CD4-positive, CD25-positive, alpha-beta regulatory T cell (primary cell): ENCODE measurements at regions not wholly inside any gene's neighbourhood (a gene's known extent, or its start where the extent isn't known, plus 50 kb on each side); places are given as distances from the start of the nearest gene placed in this dataset.
"Not testable (repeated sequence)": the region's sequence is repeated elsewhere in the genome, so short reads cannot be mapped to it uniquely, and the experiment has no call there.

Source experiments
- ATAC-seq, 2 donors: fragments of 150-1000 bp; cut with Tn5 transposase; one replicate each; pipeline ENCODE4 v1.10.0; 2021; ENCODE audit warnings: low read depth in 2 of 2, moderate number of reproducible peaks in 2 of 2, moderate library complexity in 1 of 2
- DNase-seq, 3 donors: peaks; one replicate each; pipeline versions ENCODE4 v3.0.0 to v3.0.0-alpha.2; 2012 to 2022; ENCODE audit warnings: mixed read lengths in 1 of 3
- H3K27ac ChIP-seq: one replicate; pipeline ENCODE4 v1.7.0; 2013; ENCODE audit warnings: mild to moderate bottlenecking, low read length; ENCODE audit not compliant: insufficient read depth, poor library complexity, severe bottlenecking
- H3K27me3 ChIP-seq: one replicate; pipeline ENCODE4 v1.7.0; 2013; ENCODE audit warnings: low read length; ENCODE audit not compliant: control insufficient read depth, insufficient read depth
- H3K36me3 ChIP-seq: one replicate; pipeline ENCODE4 v1.7.0; 2013; ENCODE audit warnings: mild to moderate bottlenecking, low read length, moderate library complexity; ENCODE audit not compliant: control insufficient read depth, insufficient read depth
- H3K4me1 ChIP-seq: 2 replicates; pipeline ENCODE4 v1.7.0; 2013; ENCODE audit warnings: mild to moderate bottlenecking, low read length; ENCODE audit not compliant: insufficient read depth, control insufficient read depth, poor library complexity, severe bottlenecking
- H3K4me3 ChIP-seq: one replicate; pipeline ENCODE4 v1.7.0; 2013; ENCODE audit warnings: low read depth, mild to moderate bottlenecking, low read length, moderate library complexity
- H3K9me3 ChIP-seq, 2 experiments: 1 replicate in 1 of 2; 2 replicates in 1 of 2; pipeline ENCODE4 v1.7.0; 2013; ENCODE audit warnings: low read length in 2 of 2, mild to moderate bottlenecking in 1 of 2, moderate library complexity in 1 of 2; ENCODE audit not compliant: control insufficient read depth in 2 of 2
- H3K27ac Mint-ChIP-seq, 3 donors: one replicate each; pipeline ENCODE4 v1.8.0; 2020 to 2022; ENCODE audit warnings: mild to moderate bottlenecking in 3 of 3, mixed read lengths in 3 of 3, moderate library complexity in 2 of 3
- H3K27me3 Mint-ChIP-seq: one replicate; pipeline ENCODE4 v1.8.0; 2022; ENCODE audit warnings: mild to moderate bottlenecking, mixed read lengths
- H3K36me3 Mint-ChIP-seq: one replicate; pipeline ENCODE4 v1.8.0; 2020; ENCODE audit warnings: mixed read lengths
- H3K4me1 Mint-ChIP-seq, 4 donors: one replicate each; pipeline ENCODE4 v1.8.0; 2020 to 2022; ENCODE audit warnings: mixed read lengths in 4 of 4, mild to moderate bottlenecking in 1 of 4
- H3K4me3 Mint-ChIP-seq, 4 donors: one replicate each; pipeline ENCODE4 v1.8.0; 2020 to 2022; ENCODE audit warnings: mild to moderate bottlenecking in 4 of 4, mixed read lengths in 4 of 4, moderate library complexity in 3 of 4
- H3K9me3 Mint-ChIP-seq, 7 donors: one replicate each; pipeline ENCODE4 v1.8.0; 2020 to 2022; ENCODE audit warnings: mixed read lengths in 7 of 7, mild to moderate bottlenecking in 3 of 7, moderate library complexity in 2 of 7

DNA sequence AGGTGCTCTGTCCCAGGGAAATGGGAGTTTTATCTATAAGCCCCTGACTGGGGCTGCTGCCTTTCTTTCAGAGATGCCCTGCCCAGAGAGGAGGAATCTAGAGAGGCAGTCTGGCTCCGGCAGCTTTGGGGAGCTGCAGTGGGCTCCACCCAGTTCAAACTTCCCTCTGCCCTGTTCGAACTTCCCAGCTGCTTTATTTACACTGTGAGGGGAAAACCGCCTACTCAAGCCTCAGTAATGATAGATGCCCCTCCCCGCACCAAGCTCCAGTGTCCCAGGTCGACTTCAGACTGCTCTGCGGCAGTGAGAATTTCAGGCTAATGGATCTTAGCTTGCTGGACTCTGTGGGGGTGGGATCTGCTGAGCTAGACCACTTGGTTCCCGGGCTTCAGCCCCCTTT is 83.0 kb upstream of the SP4 start:
- ATAC-seq, H3K4me1 ChIP-seq, H3K27ac Mint-ChIP-seq, H3K27me3 Mint-ChIP-seq, H3K9me3 Mint-ChIP-seq, H3K4me3 ChIP-seq, H3K36me3 Mint-ChIP-seq, DNase-seq, H3K27me3 ChIP-seq, H3K9me3 ChIP-seq, H3K27ac ChIP-seq, H3K4me3 Mint-ChIP-seq, H3K36me3 ChIP-seq: not testable (repeated sequence)
- peaks cover 2 to 16% (median 3%) of the 10 kb centered on the region in 4 donors for H3K4me1 Mint-ChIP-seq

DNA sequence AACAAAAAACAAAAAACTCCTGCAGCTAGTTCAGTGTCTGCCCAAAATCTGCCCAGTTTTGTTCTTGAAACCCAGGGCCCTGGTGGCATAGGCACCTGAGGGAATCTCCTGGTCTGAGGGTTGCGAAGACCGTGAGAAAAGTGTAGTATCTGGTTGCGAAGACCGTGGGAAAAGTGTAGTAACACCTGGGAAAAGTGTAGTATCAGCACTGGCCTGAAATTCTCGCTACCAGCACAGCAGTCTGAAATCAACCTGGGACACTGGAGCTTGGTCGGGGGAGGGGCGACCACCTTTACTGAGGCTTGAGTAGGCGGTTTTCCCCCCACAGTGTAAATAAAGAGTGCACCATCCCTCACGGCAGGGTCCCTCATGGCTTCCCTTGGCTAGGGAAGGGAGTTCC is 82.5 kb upstream of the SP4 start:
- H3K4me1 ChIP-seq = no peaks in the 10 kb centered on the region
- no peaks in the 10 kb centered on the region for H3K9me3 ChIP-seq
- no peak overlapping the region for H3K4me3 ChIP-seq
- H3K36me3 ChIP-seq = no peaks in the 10 kb centered on the region
- Mint-ChIP-seq H3K36me3 (no peaks in the 10 kb centered on the region), H3K9me3 (no peaks in the 10 kb centered on the region), H3K27ac (no peak overlapping the region), H3K4me1 (peaks cover 0 to 16% (median 0%) of the 10 kb centered on the region in 4 donors), H3K4me3 (no peak overlapping the region), H3K27me3 (no peaks in the 10 kb centered on the region)
- no peak for ATAC-seq
- H3K27me3 ChIP-seq = no peaks in the 10 kb centered on the region
- H3K27ac ChIP-seq = no peak overlapping the region
- no peak for DNase-seq

DNA sequence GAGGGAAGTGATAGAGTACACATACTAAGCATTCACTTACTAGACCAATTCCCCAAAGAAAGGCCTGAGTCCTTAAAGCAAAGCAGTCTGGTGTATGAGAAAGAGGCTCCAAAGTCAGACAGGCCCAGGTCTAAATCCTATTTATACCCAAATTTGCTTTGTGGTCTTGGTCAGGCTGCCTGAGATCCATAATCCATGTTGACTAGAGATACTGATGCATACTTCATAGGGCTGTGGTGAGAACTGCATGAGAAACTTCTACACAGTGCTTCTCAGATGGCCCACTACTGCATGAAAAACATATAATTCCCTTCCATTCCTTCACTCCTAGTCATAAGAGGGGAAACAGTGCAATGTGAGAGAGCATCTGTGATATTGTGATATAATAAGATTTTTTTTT is 81.6 kb upstream of the SP4 start:
- no peak overlapping the region for H3K4me3 ChIP-seq
- H3K27me3 Mint-ChIP-seq = no peaks in the 10 kb centered on the region
- no peak for ATAC-seq
- no peak overlapping the region for H3K27ac ChIP-seq
- H3K27ac Mint-ChIP-seq = no peak overlapping the region
- DNase-seq = no peak
- no peak overlapping the region for H3K4me3 Mint-ChIP-seq
- no peaks in the 10 kb centered on the region for H3K9me3 ChIP-seq
- peaks cover 0 to 14% (median 0%) of the 10 kb centered on the region in 4 donors for H3K4me1 Mint-ChIP-seq
- H3K9me3 Mint-ChIP-seq = no peaks in the 10 kb centered on the region
- no peaks in the 10 kb centered on the region for H3K36me3 ChIP-seq
- H3K36me3 Mint-ChIP-seq = no peaks in the 10 kb centered on the region
- H3K4me1 ChIP-seq = no peaks in the 10 kb centered on the region
- H3K27me3 ChIP-seq = no peaks in the 10 kb centered on the region

DNA sequence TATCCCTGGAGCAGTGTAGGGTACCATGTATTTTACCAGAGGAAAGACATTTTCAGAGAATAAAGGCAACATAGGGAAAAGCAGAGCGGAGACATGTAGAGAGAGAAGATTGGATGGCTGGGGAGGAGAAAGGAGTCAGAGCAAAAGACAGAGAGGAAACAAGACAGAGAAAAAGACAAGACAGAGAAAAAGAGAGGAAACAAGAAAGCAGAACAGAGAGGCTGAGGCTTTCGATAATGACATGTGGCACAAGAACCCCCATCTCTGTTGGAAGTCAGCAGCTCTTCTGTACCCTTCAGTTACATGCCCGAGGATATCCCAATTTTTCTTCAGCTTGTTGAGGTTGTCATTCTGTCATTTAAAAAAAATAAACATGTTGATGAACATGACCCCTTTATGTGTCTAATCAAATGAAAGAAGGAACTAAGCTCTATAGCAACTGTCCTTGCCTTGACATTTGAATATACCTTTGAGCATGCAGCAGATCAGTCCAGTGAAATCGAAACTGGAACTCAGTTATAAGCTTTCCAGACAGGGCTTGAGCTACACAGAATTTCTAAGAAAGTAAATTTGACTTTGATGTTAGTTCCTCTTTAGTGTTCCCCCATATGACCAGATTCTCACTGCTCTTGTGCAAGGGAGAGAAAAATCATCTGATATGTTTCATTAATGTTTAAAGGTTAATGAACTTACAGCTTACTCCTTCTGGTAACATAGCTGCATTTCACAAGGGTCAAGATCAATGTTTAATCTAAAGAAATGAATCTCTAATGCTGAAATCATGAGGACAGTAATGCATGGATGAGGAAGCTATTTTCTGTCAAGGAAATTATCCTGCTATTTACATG is 75.1 kb upstream of the SP4 start:
- no peaks in the 10 kb centered on the region for H3K36me3 ChIP-seq
- H3K4me3 Mint-ChIP-seq = peak overlapping the region; percentile 66 to 81 (median 72)
- peak overlapping the region; percentile 80 for H3K4me3 ChIP-seq
- H3K36me3 Mint-ChIP-seq = no peaks in the 10 kb centered on the region
- H3K4me1 ChIP-seq = peaks cover 59% of the 10 kb centered on the region
- H3K27me3 ChIP-seq = no peaks in the 10 kb centered on the region
- ATAC-seq (peak; percentile 79 to 81), DNase-seq (peak in 2 of 3 donors; percentile 54 to 92)
- peak overlapping the region; percentile 75 for H3K27ac ChIP-seq
- H3K4me1 Mint-ChIP-seq = peaks cover 19 to 67% (median 48%) of the 10 kb centered on the region in 4 donors
- no peaks in the 10 kb centered on the region for H3K27me3 Mint-ChIP-seq
- H3K9me3 Mint-ChIP-seq = peaks cover 0 to 2% (median 0%) of the 10 kb centered on the region in 7 donors
- peak overlapping the region; percentile 84 to 95 (median 93) for H3K27ac Mint-ChIP-seq
- H3K9me3 ChIP-seq = no peaks in the 10 kb centered on the region

DNA sequence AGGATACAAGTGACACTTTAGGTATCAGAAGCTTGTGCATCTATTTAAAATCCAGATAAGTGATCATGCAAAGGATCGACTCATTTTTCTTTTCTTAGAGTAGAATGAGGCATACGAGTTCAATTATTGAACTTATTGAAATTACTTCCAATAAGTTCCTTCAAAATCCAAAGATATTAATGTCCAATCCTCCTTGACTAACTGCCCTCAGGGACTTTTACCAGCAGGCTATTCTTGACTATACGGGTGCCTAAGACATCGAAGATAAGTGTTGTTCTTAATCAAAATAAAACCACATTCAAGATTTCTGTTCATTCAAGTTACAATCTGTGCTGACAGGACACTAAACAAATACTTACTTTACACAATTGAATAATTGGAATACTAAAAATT is 74.5 kb upstream of the SP4 start:
- Mint-ChIP-seq H3K27me3 (no peaks in the 10 kb centered on the region), H3K4me3 (peak overlapping the region; percentile 66 to 81 (median 72)), H3K36me3 (no peaks in the 10 kb centered on the region), H3K9me3 (peaks cover 0 to 2% (median 0%) of the 10 kb centered on the region in 7 donors), H3K4me1 (peaks cover 19 to 69% (median 50%) of the 10 kb centered on the region in 4 donors), H3K27ac (peak overlapping the region; percentile 84 to 95 (median 93))
- peak overlapping the region; percentile 80 for H3K4me3 ChIP-seq
- peak overlapping the region; percentile 75 for H3K27ac ChIP-seq
- ATAC-seq = no peak
- H3K36me3 ChIP-seq = no peaks in the 10 kb centered on the region
- no peaks in the 10 kb centered on the region for H3K9me3 ChIP-seq
- H3K4me1 ChIP-seq = peaks cover 65% of the 10 kb centered on the region
- DNase-seq = no peak
- no peaks in the 10 kb centered on the region for H3K27me3 ChIP-seq

DNA sequence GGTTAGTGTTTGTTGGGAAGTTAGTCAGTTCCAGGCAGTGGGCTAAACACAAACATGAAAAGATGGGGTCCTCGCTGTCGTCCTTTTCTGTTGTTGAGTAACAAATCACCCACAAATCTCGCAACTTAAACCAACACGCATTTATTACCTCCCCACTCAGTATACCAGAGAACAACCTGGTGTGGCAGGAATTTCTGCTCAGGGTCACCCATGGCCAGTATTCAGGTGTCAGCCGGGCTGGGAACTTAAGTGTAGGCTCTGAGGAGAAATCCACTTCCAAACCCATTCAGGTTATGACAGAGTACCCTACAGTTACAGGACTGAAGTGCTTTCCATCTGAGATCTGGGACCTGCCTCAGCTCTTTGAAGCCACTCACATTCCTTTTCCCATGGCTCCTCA is 73.6 kb upstream of the SP4 start:
- H3K36me3 Mint-ChIP-seq = no peaks in the 10 kb centered on the region
- no peaks in the 10 kb centered on the region for H3K27me3 Mint-ChIP-seq
- no peaks in the 10 kb centered on the region for H3K9me3 ChIP-seq
- peaks cover 0 to 2% (median 0%) of the 10 kb centered on the region in 7 donors for H3K9me3 Mint-ChIP-seq
- H3K4me3 Mint-ChIP-seq = peak overlapping the region; percentile 61 to 88 (median 78)
- peak overlapping the region; percentile 75 for H3K27ac ChIP-seq
- ATAC-seq (no peak), DNase-seq (no peak)
- H3K4me1 Mint-ChIP-seq = peaks cover 21 to 78% (median 57%) of the 10 kb centered on the region in 4 donors
- peak overlapping the region; percentile 84 to 93 (median 93) for H3K27ac Mint-ChIP-seq
- H3K4me1 ChIP-seq = peaks cover 74% of the 10 kb centered on the region
- no peaks in the 10 kb centered on the region for H3K36me3 ChIP-seq
- peak overlapping the region; percentile 80 for H3K4me3 ChIP-seq
- no peaks in the 10 kb centered on the region for H3K27me3 ChIP-seq

DNA sequence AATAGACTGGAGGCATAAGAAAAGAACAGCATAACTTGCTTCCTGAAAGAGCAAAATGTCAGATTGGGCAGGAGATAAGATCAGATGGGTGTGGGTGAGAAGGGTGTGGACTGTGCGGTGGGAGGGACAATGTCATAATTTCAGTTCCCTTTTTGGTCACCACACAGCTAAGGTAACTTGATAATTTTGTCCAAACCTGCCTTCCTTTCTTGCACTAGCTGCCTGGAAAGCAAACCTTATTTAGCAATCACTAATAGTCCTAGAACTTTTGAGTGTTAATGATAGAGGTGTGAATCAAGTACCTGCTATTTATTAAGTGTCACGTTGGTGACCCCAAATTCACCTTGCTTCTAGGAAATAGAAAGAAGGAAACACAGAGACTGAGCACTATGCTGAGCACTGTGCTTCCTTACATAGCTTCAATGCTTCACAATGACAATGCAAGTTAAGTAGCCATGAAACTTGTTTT is 72.4 kb upstream of the SP4 start:
- Mint-ChIP-seq H3K27me3 (no peaks in the 10 kb centered on the region), H3K36me3 (no peaks in the 10 kb centered on the region), H3K4me1 (peaks cover 32 to 84% (median 68%) of the 10 kb centered on the region in 4 donors), H3K27ac (peak overlapping the region; percentile 84 to 93 (median 93)), H3K4me3 (peak overlapping the region; percentile 5 to 74 (median 44)), H3K9me3 (peaks cover 0 to 2% (median 0%) of the 10 kb centered on the region in 7 donors)
- Histone ChIP-seq H3K27ac (peak overlapping the region; percentile 75), H3K9me3 (no peaks in the 10 kb centered on the region), H3K4me1 (peaks cover 81% of the 10 kb centered on the region), H3K4me3 (peak overlapping the region; percentile 77), H3K36me3 (no peaks in the 10 kb centered on the region), H3K27me3 (no peaks in the 10 kb centered on the region)
- DNase-seq = peak; percentile 24 to 94 (median 73)
- ATAC-seq = peak; percentile 71 to 74
